22Rv1 (cell line): ENCODE measurements at regions not wholly inside any gene's neighbourhood (a gene's known extent, or its start where the extent isn't known, plus 50 kb on each side); places are given as distances from the start of the nearest gene placed in this dataset.

Experiments
- ZFX ChIP-seq: fragments of 450-650 bp; IDR thresholded peaks from 2 replicates; pipeline ENCODE4 v1.6.1; 2017; ENCODE audit warnings: antibody characterized with exemption, borderline replicate concordance
- TF ChIP-seq, protein P1 (sequence below): fragments of 450-650 bp; IDR thresholded peaks from 2 replicates; pipeline ENCODE4 v1.5.1; 2017; ENCODE audit warnings: mild to moderate bottlenecking

DNA sequence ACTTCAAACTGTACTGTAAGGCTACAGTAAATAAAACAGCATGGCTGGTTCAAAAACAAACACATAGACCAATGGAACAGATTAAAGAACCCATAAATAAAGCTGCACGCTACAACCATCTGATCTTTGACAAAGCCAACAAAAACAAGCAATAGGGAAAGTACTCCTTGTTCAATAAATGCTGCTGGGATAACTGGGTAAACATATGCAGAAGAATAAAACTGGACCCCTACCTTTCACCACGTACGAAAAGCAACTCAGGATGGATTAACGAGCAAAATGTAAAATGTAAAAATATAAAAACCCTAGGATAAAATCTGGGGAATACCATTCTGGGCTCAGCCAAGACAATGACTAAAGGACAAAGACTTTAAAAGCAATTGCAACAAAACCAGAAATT lies 201.8 kb upstream of the PGR start:
- TF ChIP-seq, protein P1, sequence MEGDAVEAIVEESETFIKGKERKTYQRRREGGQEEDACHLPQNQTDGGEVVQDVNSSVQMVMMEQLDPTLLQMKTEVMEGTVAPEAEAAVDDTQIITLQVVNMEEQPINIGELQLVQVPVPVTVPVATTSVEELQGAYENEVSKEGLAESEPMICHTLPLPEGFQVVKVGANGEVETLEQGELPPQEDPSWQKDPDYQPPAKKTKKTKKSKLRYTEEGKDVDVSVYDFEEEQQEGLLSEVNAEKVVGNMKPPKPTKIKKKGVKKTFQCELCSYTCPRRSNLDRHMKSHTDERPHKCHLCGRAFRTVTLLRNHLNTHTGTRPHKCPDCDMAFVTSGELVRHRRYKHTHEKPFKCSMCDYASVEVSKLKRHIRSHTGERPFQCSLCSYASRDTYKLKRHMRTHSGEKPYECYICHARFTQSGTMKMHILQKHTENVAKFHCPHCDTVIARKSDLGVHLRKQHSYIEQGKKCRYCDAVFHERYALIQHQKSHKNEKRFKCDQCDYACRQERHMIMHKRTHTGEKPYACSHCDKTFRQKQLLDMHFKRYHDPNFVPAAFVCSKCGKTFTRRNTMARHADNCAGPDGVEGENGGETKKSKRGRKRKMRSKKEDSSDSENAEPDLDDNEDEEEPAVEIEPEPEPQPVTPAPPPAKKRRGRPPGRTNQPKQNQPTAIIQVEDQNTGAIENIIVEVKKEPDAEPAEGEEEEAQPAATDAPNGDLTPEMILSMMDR = no peak
- no peak for TF ChIP-seq ZFX
